Thyroid gland (tissue), 4 donors: ENCODE measurements at regions not wholly inside any gene's neighbourhood (a gene's known extent, or its start where the extent isn't known, plus 50 kb on each side); places are given as distances from the start of the nearest gene placed in this dataset.

Experiments
- CTCF ChIP-seq, 6 experiments: fragments of 200-600 bp in 3 of 6; fragments of 450-650 bp in 3 of 6; sonication (generic) in 3 of 6; IDR thresholded peaks; one replicate each; pipeline ENCODE4 v1.5.1; 2016 to 2019; ENCODE audit warnings: antibody characterized with exemption in 6 of 6, mild to moderate bottlenecking in 2 of 6, inconsistent platforms in 1 of 6, moderate library complexity in 1 of 6
- POLR2A ChIP-seq, 2 donors: fragments of 450-650 bp; IDR thresholded peaks; one replicate each; pipeline ENCODE4 v1.6.1; 2017; ENCODE audit warnings: antibody characterized with exemption in 2 of 2, mild to moderate bottlenecking in 2 of 2, moderate library complexity in 1 of 2

- TF ChIP-seq CTCF (IDR thresholded peaks at IDR 0.05) (no peak), POLR2A (IDR thresholded peaks at IDR 0.05) (no peak)
Observed at GRCh38 chr6:84601366-84601765, 163.0 kb downstream of the TBX18 start.
